GM12878 (cell line): ENCODE measurements at regions not wholly inside any gene's neighbourhood (a gene's known extent, or its start where the extent isn't known, plus 50 kb on each side); places are given as distances from the start of the nearest gene placed in this dataset.

ENCODE experiments used
- ATAC-seq: fragments of 200-7000 bp; cut with Tn5 transposase; 3 replicates; pipeline ENCODE4 v1.9.1; 2020; ENCODE audit warnings: mild to moderate bottlenecking, moderate library complexity
- BruUV-seq: library from RNA; stranded (reverse); fragments of 400-500 nt; replicated peaks from 2 replicates; lab custom pipeline; 2021; lab: Mats Ljungman, UMichigan
- CTCF ChIA-PET: fragments of 300-600 bp; sonication (Branson Sonifier 250); formaldehyde crosslinking; extraction: SDS; loops from one replicate; lab custom pipeline; 2021; ENCODE audit warnings: inconsistent platforms; lab: Yijun Ruan, JAX
- POLR2A ChIA-PET: fragments of 350-600 bp; formaldehyde crosslinking; extraction: SDS; loops from one replicate; lab custom pipeline; 2021; ENCODE audit warnings: inconsistent platforms; lab: Charles Lee
- RAD21 ChIA-PET: fragments of 300-600 bp; sonication (Branson Sonifier 250); formaldehyde crosslinking; loops from one replicate; lab custom pipeline; 2023; ENCODE audit warnings: antibody characterized with exemption; ENCODE audit not compliant: unreplicated experiment; lab: Charles Lee
- SMC1A ChIA-PET: fragments of 300-600 bp; sonication (Branson Sonifier 250); formaldehyde crosslinking; loops from one replicate; lab custom pipeline; 2023; ENCODE audit not compliant: unreplicated experiment, uncharacterized antibody; lab: Charles Lee
- DNase-seq: peaks from one replicate; pipeline ENCODE4 v3.0.0-alpha.2; 2011; ENCODE audit warnings: low read depth, low spot score
- FAIRE-seq: peaks from 3 replicates; lab custom pipeline; 2011; peaks lifted over from hg19 to GRCh38; lab: Jason Lieb, UNC
- H2AFZ ChIP-seq: 2 replicates; pipeline ENCODE4 v1.6.0; 2011; ENCODE audit warnings: low read depth, low read length, control low read depth; ENCODE audit not compliant: control insufficient read depth
- H3K27ac ChIP-seq: 2 replicates; pipeline ENCODE4 v1.5.1; 2011; ENCODE audit warnings: control low read depth; ENCODE audit not compliant: control insufficient read depth, insufficient read depth
- H3K27me3 ChIP-seq, 2 experiments: replicated peaks in 1 of 2; 2 replicates each; pipeline versions ENCODE4 v1.6.0 to v1.6.1; 2011; ENCODE audit warnings: low read length in 1 of 2; ENCODE audit not compliant: control insufficient read depth in 2 of 2, insufficient read depth in 2 of 2
- H3K36me3 ChIP-seq, 2 experiments: 2 replicates each; pipeline ENCODE4 v1.5.1; 2011; ENCODE audit warnings: low read length in 1 of 2; ENCODE audit not compliant: control insufficient read depth in 2 of 2, insufficient read depth in 2 of 2
- H3K4me1 ChIP-seq: 2 replicates; pipeline ENCODE4 v1.6.1; 2011; ENCODE audit warnings: mild to moderate bottlenecking, low read length, moderate library complexity, mixed read lengths; ENCODE audit not compliant: control insufficient read depth, insufficient read depth
- H3K4me2 ChIP-seq: 2 replicates; pipeline ENCODE4 v1.6.0; 2011; ENCODE audit warnings: control low read depth; ENCODE audit not compliant: control insufficient read depth, insufficient read depth
- H3K4me3 ChIP-seq: fragments of 200-600 bp; sonication (generic); 2 replicates; pipeline ENCODE4 v1.5.1; 2016
- H3K79me2 ChIP-seq: 2 replicates; pipeline ENCODE4 v1.6.0; 2011; ENCODE audit warnings: low read length; ENCODE audit not compliant: control insufficient read depth, insufficient read depth
- H3K9ac ChIP-seq: 2 replicates; pipeline ENCODE4 v1.8.0; 2011; ENCODE audit warnings: low read length, control low read depth, mixed read lengths; ENCODE audit not compliant: control insufficient read depth, insufficient read depth
- H3K9me3 ChIP-seq: replicated peaks from 3 replicates; pipeline ENCODE4 v1.5.1; 2011; ENCODE audit warnings: mild to moderate bottlenecking, low read length; ENCODE audit not compliant: control insufficient read depth, insufficient read depth
- H4K20me1 ChIP-seq: 2 replicates; pipeline ENCODE4 v1.6.0; 2011; ENCODE audit not compliant: control insufficient read depth, insufficient read depth
- BRCA1 ChIP-seq: IDR thresholded peaks from 2 replicates; pipeline ENCODE4 v1.6.1; 2011; ENCODE audit warnings: low read depth, low read length, improper control_type of control experiment
- CREB1 ChIP-seq: IDR thresholded peaks from 2 replicates; pipeline ENCODE4 v1.6.1; 2012; ENCODE audit warnings: low read depth, mild to moderate bottlenecking, inconsistent platforms
- ETV6 ChIP-seq, 2 experiments: fragments of 450-650 bp in 1 of 2; IDR thresholded peaks in 1 of 2; conservative IDR thresholded peaks in 1 of 2; 2 replicates each; pipeline ENCODE4 v1.6.1; 2014; ENCODE audit warnings: antibody characterized with exemption in 1 of 2, borderline replicate concordance in 1 of 2, low read depth in 1 of 2, mild to moderate bottlenecking in 1 of 2, moderate library complexity in 1 of 2
- NFYA ChIP-seq: IDR thresholded peaks from 2 replicates; pipeline ENCODE4 v1.6.1; 2011; ENCODE audit warnings: low read depth, mild to moderate bottlenecking, low read length, improper control_type of control experiment, borderline replicate concordance
- NR2C1 ChIP-seq: fragments of 450-650 bp; IDR thresholded peaks from 2 replicates; pipeline ENCODE4 v1.6.1; 2017; ENCODE audit warnings: antibody characterized with exemption, mild to moderate bottlenecking, moderate library complexity
- NR2C2 ChIP-seq: IDR thresholded peaks from 2 replicates; pipeline ENCODE4 v1.6.1; 2011; ENCODE audit warnings: borderline replicate concordance, low read depth; ENCODE audit not compliant: control insufficient read depth, insufficient read length
- SIX5 ChIP-seq: IDR thresholded peaks from 2 replicates; pipeline ENCODE4 v1.6.1; 2011; ENCODE audit warnings: mild to moderate bottlenecking, low read depth, low read length, moderate library complexity; ENCODE audit not compliant: severe bottlenecking
- ZNF217 ChIP-seq: fragments of 450-650 bp; IDR thresholded peaks from 2 replicates; pipeline ENCODE4 v1.6.1; 2017; ENCODE audit warnings: antibody characterized with exemption, mild to moderate bottlenecking
- ZNF274 ChIP-seq: IDR thresholded peaks from one replicate; pipeline ENCODE4 v1.8.0; 2011; ENCODE audit not compliant: insufficient read length, insufficient read depth
- ZNF622 ChIP-seq: fragments of 450-650 bp; IDR thresholded peaks from 2 replicates; pipeline ENCODE4 v1.6.1; 2017; ENCODE audit warnings: mild to moderate bottlenecking, inconsistent platforms
- in situ Hi-C: fragments of 300-500 bp; cut with MboI; formaldehyde crosslinking; loops from 9 replicates; pipeline ENCODE4 v1.14.3; 2018; ENCODE audit warnings: mixed read lengths
- intact Hi-C: fragments of 100-400 bp; cut with micrococcal nuclease; formaldehyde crosslinking; loops from one replicate; pipeline ENCODE4 v1.14.2; 2022; ENCODE audit not compliant: unreplicated experiment
- TF ChIP-seq, protein P1 (sequence below): fragments of 450-650 bp; IDR thresholded peaks from 2 replicates; pipeline ENCODE4 v1.6.1; 2016; ENCODE audit warnings: mild to moderate bottlenecking, moderate library complexity, borderline replicate concordance
- TF ChIP-seq, protein P2 (sequence below): fragments of 450-650 bp; IDR thresholded peaks from 2 replicates; pipeline ENCODE4 v1.6.1; 2016; ENCODE audit warnings: mild to moderate bottlenecking
- TF ChIP-seq, protein P3 (sequence below): fragments of 450-650 bp; IDR thresholded peaks from 2 replicates; pipeline ENCODE4 v1.6.1; 2017; ENCODE audit warnings: mild to moderate bottlenecking, moderate library complexity
- TF ChIP-seq, protein P4 (sequence below): IDR thresholded peaks from 2 replicates; pipeline ENCODE4 v1.6.1; 2012; ENCODE audit warnings: low read depth, low read length, improper control_type of control experiment

DNA sequence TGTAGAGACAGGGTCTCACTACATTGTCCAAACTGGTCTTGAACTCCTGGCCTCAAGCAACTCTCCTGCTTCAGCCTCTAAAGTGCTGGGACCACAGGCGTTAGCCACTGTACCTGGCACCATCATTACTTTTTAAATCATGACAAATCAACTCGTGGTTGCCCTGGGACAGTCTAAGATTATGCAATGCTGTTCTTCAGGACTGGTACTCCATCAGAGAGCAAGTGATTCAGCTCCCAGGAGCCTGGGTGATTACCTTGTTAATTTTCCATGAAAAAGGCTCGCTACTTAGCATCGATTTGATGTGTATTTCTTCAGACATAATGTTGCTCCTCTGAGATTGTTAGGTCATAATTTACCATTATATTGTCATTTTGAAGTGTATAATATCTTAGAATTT is 158.9 kb upstream of the STEAP4 start (continued):
- TF ChIP-seq, protein P1, sequence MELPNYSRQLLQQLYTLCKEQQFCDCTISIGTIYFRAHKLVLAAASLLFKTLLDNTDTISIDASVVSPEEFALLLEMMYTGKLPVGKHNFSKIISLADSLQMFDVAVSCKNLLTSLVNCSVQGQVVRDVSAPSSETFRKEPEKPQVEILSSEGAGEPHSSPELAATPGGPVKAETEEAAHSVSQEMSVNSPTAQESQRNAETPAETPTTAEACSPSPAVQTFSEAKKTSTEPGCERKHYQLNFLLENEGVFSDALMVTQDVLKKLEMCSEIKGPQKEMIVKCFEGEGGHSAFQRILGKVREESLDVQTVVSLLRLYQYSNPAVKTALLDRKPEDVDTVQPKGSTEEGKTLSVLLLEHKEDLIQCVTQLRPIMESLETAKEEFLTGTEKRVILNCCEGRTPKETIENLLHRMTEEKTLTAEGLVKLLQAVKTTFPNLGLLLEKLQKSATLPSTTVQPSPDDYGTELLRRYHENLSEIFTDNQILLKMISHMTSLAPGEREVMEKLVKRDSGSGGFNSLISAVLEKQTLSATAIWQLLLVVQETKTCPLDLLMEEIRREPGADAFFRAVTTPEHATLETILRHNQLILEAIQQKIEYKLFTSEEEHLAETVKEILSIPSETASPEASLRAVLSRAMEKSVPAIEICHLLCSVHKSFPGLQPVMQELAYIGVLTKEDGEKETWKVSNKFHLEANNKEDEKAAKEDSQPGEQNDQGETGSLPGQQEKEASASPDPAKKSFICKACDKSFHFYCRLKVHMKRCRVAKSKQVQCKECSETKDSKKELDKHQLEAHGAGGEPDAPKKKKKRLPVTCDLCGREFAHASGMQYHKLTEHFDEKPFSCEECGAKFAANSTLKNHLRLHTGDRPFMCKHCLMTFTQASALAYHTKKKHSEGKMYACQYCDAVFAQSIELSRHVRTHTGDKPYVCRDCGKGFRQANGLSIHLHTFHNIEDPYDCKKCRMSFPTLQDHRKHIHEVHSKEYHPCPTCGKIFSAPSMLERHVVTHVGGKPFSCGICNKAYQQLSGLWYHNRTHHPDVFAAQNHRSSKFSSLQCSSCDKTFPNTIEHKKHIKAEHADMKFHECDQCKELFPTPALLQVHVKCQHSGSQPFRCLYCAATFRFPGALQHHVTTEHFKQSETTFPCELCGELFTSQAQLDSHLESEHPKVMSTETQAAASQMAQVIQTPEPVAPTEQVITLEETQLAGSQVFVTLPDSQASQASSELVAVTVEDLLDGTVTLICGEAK: no peak
- TF ChIP-seq, protein P2, sequence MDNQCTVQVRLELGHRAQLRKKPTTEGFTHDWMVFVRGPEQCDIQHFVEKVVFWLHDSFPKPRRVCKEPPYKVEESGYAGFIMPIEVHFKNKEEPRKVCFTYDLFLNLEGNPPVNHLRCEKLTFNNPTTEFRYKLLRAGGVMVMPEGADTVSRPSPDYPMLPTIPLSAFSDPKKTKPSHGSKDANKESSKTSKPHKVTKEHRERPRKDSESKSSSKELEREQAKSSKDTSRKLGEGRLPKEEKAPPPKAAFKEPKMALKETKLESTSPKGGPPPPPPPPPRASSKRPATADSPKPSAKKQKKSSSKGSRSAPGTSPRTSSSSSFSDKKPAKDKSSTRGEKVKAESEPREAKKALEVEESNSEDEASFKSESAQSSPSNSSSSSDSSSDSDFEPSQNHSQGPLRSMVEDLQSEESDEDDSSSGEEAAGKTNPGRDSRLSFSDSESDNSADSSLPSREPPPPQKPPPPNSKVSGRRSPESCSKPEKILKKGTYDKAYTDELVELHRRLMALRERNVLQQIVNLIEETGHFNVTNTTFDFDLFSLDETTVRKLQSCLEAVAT: no peak

DNA sequence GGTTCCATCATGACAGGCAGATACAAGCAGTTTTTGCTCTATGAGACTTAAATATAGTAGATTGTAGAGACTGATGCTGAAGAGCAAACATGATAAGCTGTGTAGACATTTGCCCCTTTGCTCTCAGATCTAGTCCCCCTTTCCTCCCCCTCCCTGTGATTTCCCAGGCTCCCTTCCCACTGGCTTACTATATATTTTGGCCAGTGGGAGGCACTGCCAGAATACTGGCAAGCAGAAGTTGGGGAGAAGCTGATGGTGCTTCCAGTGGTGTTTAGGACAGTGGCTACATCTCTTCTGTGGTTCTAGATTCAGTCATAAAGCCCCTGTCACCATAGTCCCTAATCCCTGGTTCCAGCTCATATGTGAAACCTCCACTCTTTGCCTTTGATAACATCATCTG is 156.1 kb upstream of the STEAP4 start:
- H3K4me3 ChIP-seq: no peak overlapping the region
- ChIA-PET POLR2A (no interaction called here), CTCF (no interaction called here), SMC1A (interaction anchor here (0.6 to 1.3 kb wide), 2 partner anchors 20 to 131 kb away, joined by 3 read pairs; no protein-coding TSS in a partner anchor), RAD21 (no interaction called here)
- ATAC-seq (no peak), FAIRE-seq (no peak), DNase-seq (no peak)
- no peaks in the 10 kb centered on the region for H4K20me1 ChIP-seq
- no peaks in the 10 kb centered on the region for H3K36me3 ChIP-seq
- intact Hi-C loops: no loop called here
- H2AFZ ChIP-seq: no peak overlapping the region
- no peaks in the 10 kb centered on the region for H3K4me1 ChIP-seq
- H3K9me3 ChIP-seq: no peaks in the 10 kb centered on the region
- in situ Hi-C loops: no loop called here
- no peak overlapping the region for H3K9ac ChIP-seq
- H3K27me3 ChIP-seq: no peaks in the 10 kb centered on the region; a peak in 1 of 4 replicates
- H3K79me2 ChIP-seq: no peaks in the 10 kb centered on the region
- no peak overlapping the region for H3K27ac ChIP-seq
- no TSS peak for BruUV-seq
- H3K4me2 ChIP-seq: no peak overlapping the region
- no peak for TF ChIP-seq BRCA1
- TF ChIP-seq NFYA: no peak
- no peak for TF ChIP-seq ZNF217
- TF ChIP-seq, protein P3, sequence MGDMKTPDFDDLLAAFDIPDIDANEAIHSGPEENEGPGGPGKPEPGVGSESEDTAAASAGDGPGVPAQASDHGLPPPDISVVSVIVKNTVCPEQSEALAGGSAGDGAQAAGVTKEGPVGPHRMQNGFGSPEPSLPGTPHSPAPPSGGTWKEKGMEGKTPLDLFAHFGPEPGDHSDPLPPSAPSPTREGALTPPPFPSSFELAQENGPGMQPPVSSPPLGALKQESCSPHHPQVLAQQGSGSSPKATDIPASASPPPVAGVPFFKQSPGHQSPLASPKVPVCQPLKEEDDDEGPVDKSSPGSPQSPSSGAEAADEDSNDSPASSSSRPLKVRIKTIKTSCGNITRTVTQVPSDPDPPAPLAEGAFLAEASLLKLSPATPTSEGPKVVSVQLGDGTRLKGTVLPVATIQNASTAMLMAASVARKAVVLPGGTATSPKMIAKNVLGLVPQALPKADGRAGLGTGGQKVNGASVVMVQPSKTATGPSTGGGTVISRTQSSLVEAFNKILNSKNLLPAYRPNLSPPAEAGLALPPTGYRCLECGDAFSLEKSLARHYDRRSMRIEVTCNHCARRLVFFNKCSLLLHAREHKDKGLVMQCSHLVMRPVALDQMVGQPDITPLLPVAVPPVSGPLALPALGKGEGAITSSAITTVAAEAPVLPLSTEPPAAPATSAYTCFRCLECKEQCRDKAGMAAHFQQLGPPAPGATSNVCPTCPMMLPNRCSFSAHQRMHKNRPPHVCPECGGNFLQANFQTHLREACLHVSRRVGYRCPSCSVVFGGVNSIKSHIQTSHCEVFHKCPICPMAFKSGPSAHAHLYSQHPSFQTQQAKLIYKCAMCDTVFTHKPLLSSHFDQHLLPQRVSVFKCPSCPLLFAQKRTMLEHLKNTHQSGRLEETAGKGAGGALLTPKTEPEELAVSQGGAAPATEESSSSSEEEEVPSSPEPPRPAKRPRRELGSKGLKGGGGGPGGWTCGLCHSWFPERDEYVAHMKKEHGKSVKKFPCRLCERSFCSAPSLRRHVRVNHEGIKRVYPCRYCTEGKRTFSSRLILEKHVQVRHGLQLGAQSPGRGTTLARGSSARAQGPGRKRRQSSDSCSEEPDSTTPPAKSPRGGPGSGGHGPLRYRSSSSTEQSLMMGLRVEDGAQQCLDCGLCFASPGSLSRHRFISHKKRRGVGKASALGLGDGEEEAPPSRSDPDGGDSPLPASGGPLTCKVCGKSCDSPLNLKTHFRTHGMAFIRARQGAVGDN: no peak
- TF ChIP-seq NR2C2: no peak
- no peak for TF ChIP-seq SIX5
- no peak for TF ChIP-seq CREB1
- TF ChIP-seq, protein P4, sequence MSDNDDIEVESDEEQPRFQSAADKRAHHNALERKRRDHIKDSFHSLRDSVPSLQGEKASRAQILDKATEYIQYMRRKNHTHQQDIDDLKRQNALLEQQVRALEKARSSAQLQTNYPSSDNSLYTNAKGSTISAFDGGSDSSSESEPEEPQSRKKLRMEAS: no peak
- no peak for TF ChIP-seq ETV6 (conservative IDR thresholded peaks at IDR 0.05 in 1 of 2, IDR thresholded peaks at IDR 0.05 in 1 of 2; ENCODE audit: borderline replicate concordance in 1 of 2, low read depth in 1 of 2)
- no peak for TF ChIP-seq ZNF274
- TF ChIP-seq NR2C1: no peak
- TF ChIP-seq ZNF622: no peak
